Cardiac fibroblast (primary cell): ENCODE measurements at regions not wholly inside any gene's neighbourhood (a gene's known extent, or its start where the extent isn't known, plus 50 kb on each side); places are given as distances from the start of the nearest gene placed in this dataset.

Source experiments
- DNase-seq, 2 donors: peaks; one replicate each; pipeline versions ENCODE4 v3.0.0 to v3.0.0-alpha.2; 2010; ENCODE audit warnings: low read depth in 2 of 2
- H3K4me3 ChIP-seq, 2 donors: replicated peaks in 1 of 2; 1 replicate in 1 of 2; 2 replicates in 1 of 2; pipeline ENCODE4 v1.5.1; 2011; ENCODE audit warnings: low read depth in 2 of 2, low read length in 2 of 2, mild to moderate bottlenecking in 2 of 2, moderate library complexity in 1 of 2
- TF ChIP-seq, protein P1 (sequence below): IDR thresholded peaks from one replicate; pipeline ENCODE4 v1.5.1; 2011; ENCODE audit warnings: low read depth, mild to moderate bottlenecking, low read length, inconsistent platforms

GRCh38 chr9:81782313-81782995 lies 93.1 kb upstream of the TLE1 start:
- TF ChIP-seq, protein P1, sequence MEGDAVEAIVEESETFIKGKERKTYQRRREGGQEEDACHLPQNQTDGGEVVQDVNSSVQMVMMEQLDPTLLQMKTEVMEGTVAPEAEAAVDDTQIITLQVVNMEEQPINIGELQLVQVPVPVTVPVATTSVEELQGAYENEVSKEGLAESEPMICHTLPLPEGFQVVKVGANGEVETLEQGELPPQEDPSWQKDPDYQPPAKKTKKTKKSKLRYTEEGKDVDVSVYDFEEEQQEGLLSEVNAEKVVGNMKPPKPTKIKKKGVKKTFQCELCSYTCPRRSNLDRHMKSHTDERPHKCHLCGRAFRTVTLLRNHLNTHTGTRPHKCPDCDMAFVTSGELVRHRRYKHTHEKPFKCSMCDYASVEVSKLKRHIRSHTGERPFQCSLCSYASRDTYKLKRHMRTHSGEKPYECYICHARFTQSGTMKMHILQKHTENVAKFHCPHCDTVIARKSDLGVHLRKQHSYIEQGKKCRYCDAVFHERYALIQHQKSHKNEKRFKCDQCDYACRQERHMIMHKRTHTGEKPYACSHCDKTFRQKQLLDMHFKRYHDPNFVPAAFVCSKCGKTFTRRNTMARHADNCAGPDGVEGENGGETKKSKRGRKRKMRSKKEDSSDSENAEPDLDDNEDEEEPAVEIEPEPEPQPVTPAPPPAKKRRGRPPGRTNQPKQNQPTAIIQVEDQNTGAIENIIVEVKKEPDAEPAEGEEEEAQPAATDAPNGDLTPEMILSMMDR, result no peak
- H3K4me3 ChIP-seq, result no peak overlapping the region
- no peak for DNase-seq

GRCh38 chr9:81787747-81788632 lies 98.6 kb upstream of the TLE1 start:
- H3K4me3 ChIP-seq, result no peak overlapping the region
- peak; percentile 96 to 97 for DNase-seq
- TF ChIP-seq, protein P1, result peak; percentile 27

DNA sequence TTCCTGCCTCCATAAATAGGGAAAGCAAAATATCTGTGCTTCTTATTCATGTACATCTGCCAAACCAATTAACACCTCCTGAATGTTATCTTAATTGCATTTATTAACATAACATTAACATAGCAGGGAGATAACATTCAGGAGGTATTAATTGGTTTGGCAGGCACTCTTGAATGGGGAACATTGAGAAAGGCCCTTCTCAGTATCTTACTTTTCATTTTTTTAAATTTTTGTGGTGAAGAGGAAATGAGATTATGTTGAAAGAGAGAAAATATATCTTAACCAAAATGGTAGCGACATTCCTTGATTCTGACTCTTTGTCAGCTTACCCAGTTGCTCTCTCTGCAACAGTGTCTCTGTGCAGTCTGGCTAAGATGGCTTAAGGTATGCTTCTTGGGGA lies 100.4 kb upstream of the TLE1 start:
- TF ChIP-seq, protein P1, result no peak
- H3K4me3 ChIP-seq, result no peak overlapping the region
- peak; percentile 48 to 60 for DNase-seq

DNA sequence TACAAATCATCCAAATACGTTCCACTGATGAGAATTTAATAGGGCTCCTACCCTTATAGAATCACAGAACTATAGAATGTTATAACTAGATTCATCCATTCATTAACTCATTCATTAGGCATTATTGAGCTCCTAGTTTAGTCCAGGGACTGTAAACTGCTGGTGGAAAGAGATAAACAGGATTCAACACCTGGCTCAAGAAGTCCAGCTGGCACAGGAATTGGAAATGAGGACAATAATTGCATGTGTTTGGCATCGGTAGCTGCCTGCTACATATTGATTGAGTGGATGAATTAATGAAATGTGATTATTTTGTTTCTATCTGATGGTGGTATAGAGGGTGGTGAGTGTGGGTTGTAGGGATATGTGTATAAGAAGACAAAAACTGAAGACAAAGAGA lies 100.8 kb upstream of the TLE1 start:
- no peak for DNase-seq
- H3K4me3 ChIP-seq, result no peak overlapping the region
- TF ChIP-seq, protein P1, result no peak

- DNase-seq, result no peak
- no peak overlapping the region for H3K4me3 ChIP-seq
- TF ChIP-seq, protein P1, result no peak
These were observed 101.7 kb upstream of the TLE1 start for GRCh38 chr9:81791076-81791475.

DNA sequence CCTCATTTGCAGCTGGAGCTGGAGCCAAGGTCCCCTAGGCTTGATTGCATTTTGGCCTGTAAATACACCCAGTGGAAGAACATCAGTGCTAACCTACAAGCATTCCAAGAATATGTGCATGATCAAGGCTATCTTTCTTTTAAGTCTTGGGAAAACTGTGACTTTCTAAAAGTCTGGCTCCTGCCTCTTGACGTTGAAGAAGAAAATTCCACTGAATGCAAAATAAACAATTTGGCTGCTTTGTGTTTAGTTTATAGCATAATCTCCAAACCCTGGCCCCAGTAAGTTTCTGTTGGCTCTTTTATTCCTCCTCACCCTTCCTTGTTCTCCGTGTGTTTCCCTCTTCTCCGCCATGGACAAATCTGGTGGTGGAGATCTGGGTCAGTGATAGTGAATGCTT lies 109.3 kb upstream of the TLE1 start:
- TF ChIP-seq, protein P1, result no peak
- DNase-seq, result no peak

More for the DNA sequence above, 109.3 kb upstream of the TLE1 start:
- no peak overlapping the region for H3K4me3 ChIP-seq
